Ishikawa (cell line): ENCODE measurements at regions not wholly inside any gene's neighbourhood (a gene's known extent, or its start where the extent isn't known, plus 50 kb on each side); places are given as distances from the start of the nearest gene placed in this dataset.

Experiments
- CREB1 ChIP-seq: IDR thresholded peaks from 2 replicates; pipeline ENCODE4 v1.6.1; 2012; ENCODE audit warnings: low read depth
- USF1 ChIP-seq: IDR thresholded peaks from 2 replicates; pipeline ENCODE4 v1.6.1; 2012

DNA sequence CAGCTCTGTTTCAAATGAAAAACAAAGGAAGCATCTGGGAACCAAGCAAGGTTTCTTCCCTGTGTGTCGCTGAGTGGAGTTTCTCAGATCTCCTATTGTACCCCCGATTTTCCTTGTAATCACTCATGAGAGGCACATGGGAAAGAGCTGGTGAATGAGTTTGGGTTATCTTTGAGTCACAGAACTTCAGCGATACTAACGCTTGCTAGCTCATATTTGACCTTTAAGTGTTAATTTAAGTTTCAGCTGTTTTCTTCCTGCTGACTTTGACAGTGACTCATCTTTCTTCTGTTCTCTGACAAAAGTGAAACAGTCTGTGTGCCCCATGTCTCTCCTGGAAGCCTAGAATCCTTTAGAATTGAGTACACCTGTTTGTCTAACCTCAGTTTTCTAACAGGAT, 261.1 kb upstream of the RGS17 start:
- TF ChIP-seq USF1 (no peak), CREB1 (no peak)
